Right ventricle myocardium superior (tissue), 1 donor: ENCODE measurements at regions not wholly inside any gene's neighbourhood (a gene's known extent, or its start where the extent isn't known, plus 50 kb on each side); places are given as distances from the start of the nearest gene placed in this dataset.
"Not testable (repeated sequence)": the region's sequence is repeated elsewhere in the genome, so short reads cannot be mapped to it uniquely, and the experiment has no call there.

Experiments
- ATAC-seq: fragments of 200-7000 bp; cut with Tn5 transposase; one replicate; pipeline ENCODE4 v1.9.1; 2020; ENCODE audit warnings: mild to moderate bottlenecking; ENCODE audit not compliant: poor library complexity
- DNase-seq: peaks from one replicate; pipeline ENCODE4 v3.0.0-alpha.2; 2020
- intact Hi-C: fragments of 100-400 bp; cut with DNase I; formaldehyde crosslinking; loops from one replicate; pipeline ENCODE4 v1.11.2; 2022
- donor health status: DM: no; HTN: yes; CAD: no; lungs with severe emphysema.

DNA sequence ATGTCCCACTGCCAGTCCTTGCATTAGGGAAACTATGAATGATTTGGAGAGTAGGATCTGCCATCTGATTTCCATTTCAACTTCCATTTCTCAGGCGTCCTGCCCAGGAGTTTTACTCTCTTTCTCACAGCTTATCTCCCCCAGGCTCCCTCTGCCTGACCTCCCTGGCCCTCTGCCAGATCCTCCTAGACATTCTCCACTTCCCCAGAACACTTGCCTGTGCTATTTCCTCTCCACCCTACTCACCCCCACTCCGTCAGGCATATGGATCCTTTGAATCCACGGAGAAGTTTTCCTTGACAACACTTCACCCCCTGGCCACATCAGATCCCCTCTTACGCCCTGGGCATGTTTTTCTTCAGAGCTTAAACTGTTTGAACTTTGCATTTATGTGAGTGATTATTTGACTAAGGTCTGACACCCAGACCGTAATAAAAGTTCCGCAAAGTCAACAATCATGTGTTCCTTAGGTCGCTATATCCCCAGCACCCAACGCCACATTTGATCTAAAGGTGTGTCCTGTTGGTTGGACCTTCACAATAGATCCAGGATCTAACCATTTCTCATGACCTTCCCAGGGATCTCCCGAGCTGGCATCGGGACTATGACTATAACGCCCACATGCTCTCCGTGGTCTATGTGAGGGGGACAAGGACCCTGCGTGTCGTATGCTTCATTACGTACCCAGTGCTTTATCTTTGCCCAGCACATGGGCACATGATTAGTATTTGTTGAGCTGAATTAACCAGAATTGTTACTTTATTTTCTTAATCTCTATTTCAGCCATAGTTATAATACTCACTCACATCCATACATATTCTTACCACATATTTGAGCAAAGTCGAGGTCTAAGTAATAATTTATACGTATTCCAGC, 255.8 kb upstream of the FOXN3 start:
- ATAC-seq, result peak; percentile 25
- DNase-seq, result peak; percentile 44
- intact Hi-C loops, result no loop called here

DNA sequence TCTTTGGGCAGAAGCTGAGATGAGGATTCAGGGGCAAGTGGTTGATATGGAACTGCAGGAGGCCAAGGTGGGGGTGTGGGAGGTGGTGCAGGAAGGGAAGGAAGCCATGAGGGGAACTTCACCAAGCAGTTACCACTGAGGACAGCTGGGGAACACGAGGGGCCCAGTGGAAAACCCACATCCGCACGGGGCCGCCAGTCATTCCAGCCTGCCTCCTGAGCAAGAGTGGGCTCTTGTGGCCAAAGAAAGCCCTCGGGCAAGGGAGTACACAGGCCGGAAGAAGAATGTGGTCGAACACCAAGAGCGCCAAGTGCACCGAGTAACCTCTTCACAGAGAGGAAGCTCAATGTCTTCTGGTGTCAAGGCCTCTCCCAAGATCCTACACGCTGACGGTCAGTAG, 252.2 kb upstream of the FOXN3 start:
- no peak for DNase-seq
- peak; percentile 22 for ATAC-seq
- intact Hi-C loops, result no loop called here

GRCh38 chr14:89667983-89668382, 250.9 kb upstream of the FOXN3 start:
- DNase-seq (no peak), ATAC-seq (no peak)
- intact Hi-C loops, result no loop called here

DNA sequence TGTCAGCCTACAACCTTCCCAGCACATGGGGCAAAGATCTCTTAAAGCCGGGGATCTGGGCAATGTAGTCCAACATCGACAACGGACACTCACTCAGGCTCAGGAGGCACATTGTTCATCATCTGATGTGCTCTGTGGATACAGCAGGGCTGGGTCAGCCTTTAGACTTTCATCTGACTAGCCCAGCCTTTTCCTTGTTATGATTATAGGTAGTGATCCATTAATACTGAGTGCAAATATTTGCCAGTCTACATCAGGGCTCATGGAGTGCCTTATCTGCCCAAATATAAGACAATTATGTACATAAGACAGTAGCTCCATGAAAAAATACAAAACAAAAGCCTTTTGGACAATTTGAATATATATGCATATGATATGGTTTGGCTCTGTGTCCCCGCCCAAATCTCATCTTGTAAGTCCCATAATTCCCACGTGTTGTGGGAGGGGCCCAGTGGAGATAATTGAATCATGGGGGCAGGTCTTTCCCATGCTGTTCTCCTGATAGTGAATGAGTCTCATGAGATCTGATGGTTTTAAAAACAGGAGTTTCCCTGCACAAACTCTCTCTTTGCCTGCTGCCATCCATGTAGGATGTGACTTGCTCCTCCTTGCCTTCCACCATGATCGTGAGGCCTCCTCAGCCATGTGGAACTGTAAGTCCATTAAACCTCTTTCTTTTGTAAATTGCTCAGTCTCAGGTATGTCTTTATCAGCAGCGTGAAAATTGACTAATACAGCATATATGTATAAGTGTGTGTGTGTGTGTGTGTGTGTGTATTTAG, 248.5 kb upstream of the FOXN3 start:
- intact Hi-C loops, ATAC-seq, DNase-seq: not testable (repeated sequence)

GRCh38 chr14:89661392-89661791, 244.4 kb upstream of the FOXN3 start:
- intact Hi-C loops, result no loop called here
- no peak for ATAC-seq
- DNase-seq, result no peak

DNA sequence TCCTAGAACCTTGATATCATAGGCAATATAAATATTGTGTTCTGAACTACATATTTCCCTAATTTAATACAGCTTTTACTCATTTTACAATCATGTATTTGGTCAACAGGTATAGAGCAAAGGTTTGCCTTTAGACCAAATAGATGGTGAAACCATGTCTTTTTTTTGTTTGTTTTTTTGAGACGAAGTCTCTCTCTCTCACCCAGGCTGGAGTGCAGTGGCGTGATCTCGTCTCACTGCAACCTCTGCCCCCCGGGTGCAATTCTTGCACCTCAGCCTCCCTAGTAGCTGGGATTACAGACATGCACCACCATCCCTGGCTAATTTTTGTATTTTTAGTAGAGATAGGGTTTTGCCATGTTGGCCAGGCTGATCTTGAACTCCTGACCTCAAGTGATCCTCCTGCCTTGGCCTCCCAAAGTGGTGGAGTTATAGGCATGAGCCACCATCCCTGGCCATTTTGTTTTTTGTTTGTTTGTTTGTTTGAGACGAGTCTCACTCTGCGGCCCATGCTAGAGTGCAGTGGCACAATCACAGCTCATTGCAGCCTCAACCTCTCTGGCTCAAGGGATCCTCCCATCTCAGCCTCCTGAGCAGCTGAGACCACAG, 243.7 kb upstream of the FOXN3 start:
- peak; percentile 8 for ATAC-seq
- intact Hi-C loops, DNase-seq: not testable (repeated sequence)

DNA sequence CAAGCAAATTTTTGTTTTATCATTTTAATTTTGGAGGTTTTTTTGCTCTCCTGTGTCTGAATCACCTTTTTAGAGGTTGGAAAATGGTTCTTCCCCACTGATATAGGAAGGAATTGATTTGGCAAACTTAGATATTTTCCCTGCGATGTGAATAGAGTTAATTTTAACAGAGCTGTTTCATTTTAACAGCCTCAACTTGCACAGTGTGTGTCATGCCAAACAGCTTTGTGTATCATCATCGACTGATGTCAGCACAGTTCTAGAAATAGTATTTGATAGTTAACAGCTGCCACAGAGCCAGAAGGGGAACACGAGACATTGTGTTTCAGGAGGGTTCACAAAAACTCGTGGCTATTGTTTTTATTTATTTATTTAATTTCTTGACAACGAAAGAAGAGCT, 243.1 kb upstream of the FOXN3 start:
- ATAC-seq (peak; percentile 96), DNase-seq (no peak)
- intact Hi-C loops, result no loop called here

DNA sequence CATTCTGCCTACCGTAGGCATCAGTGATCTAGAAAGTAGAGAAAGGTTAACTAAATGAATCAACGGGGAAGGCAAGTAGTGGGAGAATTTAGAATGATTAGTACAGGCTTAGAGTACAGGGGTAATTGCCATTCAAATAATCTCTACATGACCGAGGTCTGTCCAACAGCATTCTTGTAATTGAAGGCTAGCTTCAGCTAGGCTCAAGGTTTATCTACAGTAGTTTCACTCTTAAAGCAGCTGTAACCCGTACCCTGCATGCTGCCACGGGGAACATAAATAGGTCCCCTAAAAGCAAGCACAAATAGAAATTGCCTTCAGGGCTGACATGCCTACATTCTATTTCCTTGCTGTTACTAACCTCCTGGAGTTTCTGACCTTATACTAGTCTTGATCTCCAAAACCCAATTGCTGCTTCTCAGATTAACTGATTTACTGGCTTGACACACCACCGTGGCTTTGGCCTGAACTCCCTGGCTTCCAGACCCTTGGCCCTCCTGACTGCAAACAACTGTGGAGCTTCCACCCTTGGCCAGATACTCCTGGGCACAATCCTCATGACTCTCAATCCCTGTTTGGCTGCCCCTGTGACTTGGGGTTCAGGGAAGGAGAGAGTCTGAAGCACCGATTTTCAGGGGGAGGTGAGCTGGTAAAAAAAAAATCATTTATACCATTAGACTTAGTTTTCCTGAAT, 242.1 kb upstream of the FOXN3 start:
- DNase-seq, result no peak
- intact Hi-C loops, result no loop called here
- peak; percentile 62 for ATAC-seq

- intact Hi-C loops, result no loop called here
- ATAC-seq, result no peak
- DNase-seq, result no peak
Measured at GRCh38 chr14:89657014-89657413, 240.0 kb upstream of the FOXN3 start.

GRCh38 chr14:89654998-89655397, 238.0 kb upstream of the FOXN3 start:
- DNase-seq (no peak), ATAC-seq (no peak)
- intact Hi-C loops, result no loop called here

DNA sequence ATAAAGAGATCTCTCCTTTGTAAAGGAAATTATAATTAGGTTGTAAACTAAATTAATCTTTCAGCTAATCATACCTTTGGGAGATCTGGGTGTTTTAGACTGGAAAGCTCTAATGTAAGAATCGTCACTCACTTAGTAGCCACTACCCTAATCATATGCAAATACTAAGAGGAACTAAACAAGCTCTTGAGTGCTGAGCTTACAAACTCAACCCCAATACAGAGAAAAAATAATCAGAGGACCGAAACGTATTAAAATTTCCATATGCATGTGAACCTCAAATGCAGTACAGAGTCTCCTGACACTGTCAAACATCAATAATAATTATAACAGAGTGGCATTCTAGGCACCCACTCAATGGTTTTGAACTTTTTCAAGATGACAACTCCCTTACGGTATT, 235.3 kb upstream of the FOXN3 start:
- ATAC-seq, result no peak
- DNase-seq, result no peak
- intact Hi-C loops, result no loop called here

DNA sequence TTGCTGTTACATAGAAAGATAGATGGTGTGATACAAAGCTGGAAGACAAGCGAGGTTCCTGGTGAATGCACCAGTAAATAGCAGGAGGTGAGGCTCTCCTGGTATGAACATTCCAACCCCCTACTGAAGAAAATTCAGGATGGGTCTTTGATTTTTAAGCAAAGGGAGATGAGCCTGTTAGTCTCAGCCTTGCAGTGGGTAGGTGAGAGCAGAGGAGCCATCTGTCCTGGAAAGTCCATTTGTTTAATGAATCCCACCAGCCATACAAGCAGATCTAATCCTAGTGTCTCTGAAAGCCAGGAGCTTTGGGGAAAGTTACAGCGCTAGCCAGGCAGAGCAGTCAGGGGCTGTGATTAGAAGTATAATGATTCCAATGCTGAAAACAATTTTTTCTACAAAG, 234.8 kb upstream of the FOXN3 start:
- intact Hi-C loops, result no loop called here
- no peak for DNase-seq
- ATAC-seq, result no peak

- DNase-seq (no peak), ATAC-seq (no peak)
- intact Hi-C loops, result no loop called here
Measured at GRCh38 chr14:89650077-89650978, 233.3 kb upstream of the FOXN3 start.

- ATAC-seq (no peak), DNase-seq (no peak)
- intact Hi-C loops, result no loop called here
Measured at GRCh38 chr14:89649451-89650075, 232.5 kb upstream of the FOXN3 start.

- no peak for DNase-seq
- intact Hi-C loops, result no loop called here
- no peak for ATAC-seq
Measured at GRCh38 chr14:89648924-89649323, 231.9 kb upstream of the FOXN3 start.

- no peak for DNase-seq
- intact Hi-C loops, result no loop called here
- ATAC-seq, result no peak
Measured at GRCh38 chr14:89648510-89648909, 231.5 kb upstream of the FOXN3 start.

DNA sequence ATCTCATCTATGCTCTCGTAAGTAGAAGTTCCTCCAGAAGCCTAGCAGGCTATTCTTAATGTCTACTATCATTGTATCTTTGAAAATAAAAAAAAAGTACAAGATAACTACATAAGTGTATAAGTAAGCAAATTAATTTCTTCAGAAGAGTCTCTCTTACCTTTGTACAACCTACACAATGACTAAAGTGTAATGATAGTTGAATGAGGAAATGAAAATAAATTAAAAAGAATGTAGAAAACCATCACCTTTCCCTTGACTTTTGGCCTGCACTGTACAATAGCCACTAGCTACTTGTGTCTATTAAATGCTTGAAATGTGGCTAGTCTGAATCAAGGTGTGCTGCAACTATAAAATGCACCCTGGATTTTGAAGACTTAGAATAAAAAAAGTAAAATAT, 229.9 kb upstream of the FOXN3 start:
- no peak for ATAC-seq
- intact Hi-C loops, result no loop called here
- DNase-seq, result no peak

DNA sequence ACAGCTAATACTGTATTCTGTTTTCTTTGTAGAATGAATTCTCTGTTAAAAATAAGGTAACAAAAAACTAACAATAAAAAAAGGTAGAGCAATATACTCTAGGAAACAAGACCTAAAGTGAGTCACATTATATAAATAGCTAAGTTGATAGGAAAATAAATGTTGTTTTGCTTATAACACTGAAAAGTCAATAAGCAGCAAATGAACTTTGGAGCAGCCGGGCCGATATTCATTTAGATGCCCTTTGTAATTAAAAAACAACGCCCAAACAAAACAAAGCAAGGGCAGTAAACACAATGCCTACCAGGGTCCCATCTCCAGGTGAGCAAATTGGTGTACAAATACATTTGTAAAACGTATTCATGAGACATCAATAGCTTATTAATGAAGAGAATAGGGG, 227.6 kb upstream of the FOXN3 start:
- DNase-seq, result no peak
- intact Hi-C loops, result no loop called here
- ATAC-seq, result no peak
